Limb (tissue), 2 donors: ENCODE measurements at regions not wholly inside any gene's neighbourhood (a gene's known extent, or its start where the extent isn't known, plus 50 kb on each side); places are given as distances from the start of the nearest gene placed in this dataset.

Source experiments
- DNase-seq, 2 donors: peaks; one replicate each; pipeline ENCODE4 v3.0.0-alpha.2; 2016; ENCODE audit errors: extremely low spot score in 2 of 2

GRCh38 chr4:110953898-110954297, 331.0 kb upstream of the PITX2 start:
- no peak for DNase-seq

GRCh38 chr4:110955748-110956147, 332.9 kb upstream of the PITX2 start:
- no peak for DNase-seq

- peak in 1 of 2 donors; percentile 40 for DNase-seq
These were observed 336.3 kb upstream of the PITX2 start for GRCh38 chr4:110959041-110959643.

GRCh38 chr4:110961066-110961465, 338.2 kb upstream of the PITX2 start:
- DNase-seq, result no peak

GRCh38 chr4:110962616-110963015, 339.7 kb upstream of the PITX2 start:
- DNase-seq, result no peak

GRCh38 chr4:110963662-110964280, 340.9 kb upstream of the PITX2 start:
- DNase-seq, result peak in 1 of 2 donors; percentile 34

GRCh38 chr4:110967936-110968335, 345.1 kb upstream of the PITX2 start:
- no peak for DNase-seq

- no peak for DNase-seq
These were observed 347.8 kb upstream of the PITX2 start for GRCh38 chr4:110970642-110971041.

- no peak for DNase-seq
These were observed 352.5 kb upstream of the PITX2 start for GRCh38 chr4:110975338-110975737.

GRCh38 chr4:110977554-110977953, 354.7 kb upstream of the PITX2 start:
- no peak for DNase-seq

GRCh38 chr4:110978761-110979160, 355.9 kb upstream of the PITX2 start:
- no peak for DNase-seq

GRCh38 chr4:110982486-110982885, 359.6 kb upstream of the PITX2 start:
- no peak for DNase-seq

- DNase-seq, result peak in 1 of 2 donors; percentile 37
These were observed 365.8 kb upstream of the PITX2 start for GRCh38 chr4:110988722-110989121.

GRCh38 chr4:110989125-110989524, 366.2 kb upstream of the PITX2 start:
- no peak for DNase-seq

GRCh38 chr4:110994781-110995180, 371.9 kb upstream of the PITX2 start:
- no peak for DNase-seq

- no peak for DNase-seq
These were observed 375.4 kb upstream of the PITX2 start for GRCh38 chr4:110998320-110998719.

- DNase-seq, result no peak
These were observed 388.6 kb upstream of the PITX2 start for GRCh38 chr4:111011458-111011857.

- DNase-seq, result no peak
These were observed 391.0 kb upstream of the PITX2 start for GRCh38 chr4:111013846-111014245.

- DNase-seq, result no peak
These were observed 391.7 kb upstream of the PITX2 start for GRCh38 chr4:111014537-111014936.

- DNase-seq, result no peak
These were observed 393.5 kb upstream of the PITX2 start for GRCh38 chr4:111016416-111016815.

- no peak for DNase-seq
These were observed 395.3 kb upstream of the PITX2 start for GRCh38 chr4:111018216-111018615.

- DNase-seq, result no peak
These were observed 397.6 kb upstream of the PITX2 start for GRCh38 chr4:111020476-111020875.

GRCh38 chr4:111020961-111021360, 398.1 kb upstream of the PITX2 start:
- no peak for DNase-seq
